Upper lobe of right lung (tissue), 1 donor: ENCODE measurements at regions not wholly inside any gene's neighbourhood (a gene's known extent, or its start where the extent isn't known, plus 50 kb on each side); places are given as distances from the start of the nearest gene placed in this dataset.

Experiments used
- ATAC-seq: fragments of 200-7000 bp; cut with Tn5 transposase; one replicate; pipeline ENCODE4 v1.9.1; 2020; ENCODE audit warnings: mild to moderate bottlenecking, moderate library complexity
- DNase-seq: peaks from one replicate; pipeline ENCODE4 v3.0.0-alpha.2; 2020
- H3K27ac ChIP-seq: fragments of 200-600 bp; one replicate; pipeline ENCODE4 v1.8.0; 2022
- H3K27me3 ChIP-seq: fragments of 200-600 bp; one replicate; pipeline ENCODE4 v1.8.0; 2022; ENCODE audit warnings: mild to moderate bottlenecking
- H3K36me3 ChIP-seq: fragments of 200-600 bp; one replicate; pipeline ENCODE4 v1.8.0; 2022
- H3K4me1 ChIP-seq: fragments of 200-600 bp; one replicate; pipeline ENCODE4 v1.8.0; 2022
- H3K4me3 ChIP-seq: fragments of 200-600 bp; one replicate; pipeline ENCODE4 v1.8.0; 2022; ENCODE audit warnings: mild to moderate bottlenecking
- H3K9me3 ChIP-seq: fragments of 200-600 bp; one replicate; pipeline ENCODE4 v1.8.0; 2022
- CTCF ChIP-seq: fragments of 200-600 bp; IDR thresholded peaks from one replicate; pipeline ENCODE4 v1.8.0; 2022; ENCODE audit warnings: antibody characterized with exemption
- intact Hi-C: fragments of 100-400 bp; cut with DNase I; formaldehyde crosslinking; loops from one replicate; pipeline ENCODE4 v1.11.0; 2022
- donor health status: DM: no; HTN: yes; CAD: no; lungs with severe emphysema.

- no peak for ATAC-seq
- Histone ChIP-seq H3K36me3 (no peaks in the 10 kb centered on the region), H3K9me3 (no peaks in the 10 kb centered on the region), H3K27me3 (no peaks in the 10 kb centered on the region), H3K4me1 (no peaks in the 10 kb centered on the region), H3K27ac (no peak overlapping the region), H3K4me3 (no peak overlapping the region)
- no peak for TF ChIP-seq CTCF
- intact Hi-C loops, result no loop called here
- DNase-seq, result no peak
Observed at GRCh38 chr15:62445244-62445643, 280.2 kb upstream of the C2CD4B start.

- Histone ChIP-seq H3K27ac (no peak overlapping the region), H3K36me3 (no peaks in the 10 kb centered on the region), H3K4me1 (no peaks in the 10 kb centered on the region), H3K9me3 (no peaks in the 10 kb centered on the region), H3K4me3 (no peak overlapping the region), H3K27me3 (no peaks in the 10 kb centered on the region)
- TF ChIP-seq CTCF, result no peak
- DNase-seq (no peak), ATAC-seq (no peak)
- intact Hi-C loops, result no loop called here
Observed at GRCh38 chr15:62446984-62447383, 281.9 kb upstream of the C2CD4B start.

- intact Hi-C loops, result no loop called here
- Histone ChIP-seq H3K9me3 (no peaks in the 10 kb centered on the region), H3K27me3 (no peaks in the 10 kb centered on the region), H3K36me3 (no peaks in the 10 kb centered on the region), H3K4me3 (no peak overlapping the region), H3K27ac (no peak overlapping the region), H3K4me1 (no peaks in the 10 kb centered on the region)
- TF ChIP-seq CTCF, result no peak
- DNase-seq, result no peak
- ATAC-seq, result peak; percentile 38
Observed at GRCh38 chr15:62447742-62448141, 282.7 kb upstream of the C2CD4B start.

- DNase-seq (no peak), ATAC-seq (no peak)
- Histone ChIP-seq H3K36me3 (no peaks in the 10 kb centered on the region), H3K27ac (no peak overlapping the region), H3K27me3 (no peaks in the 10 kb centered on the region), H3K9me3 (no peaks in the 10 kb centered on the region), H3K4me1 (peaks cover 5% of the 10 kb centered on the region), H3K4me3 (no peak overlapping the region)
- intact Hi-C loops, result no loop called here
- TF ChIP-seq CTCF, result no peak
Observed at GRCh38 chr15:62449638-62450037, 284.6 kb upstream of the C2CD4B start.

DNA sequence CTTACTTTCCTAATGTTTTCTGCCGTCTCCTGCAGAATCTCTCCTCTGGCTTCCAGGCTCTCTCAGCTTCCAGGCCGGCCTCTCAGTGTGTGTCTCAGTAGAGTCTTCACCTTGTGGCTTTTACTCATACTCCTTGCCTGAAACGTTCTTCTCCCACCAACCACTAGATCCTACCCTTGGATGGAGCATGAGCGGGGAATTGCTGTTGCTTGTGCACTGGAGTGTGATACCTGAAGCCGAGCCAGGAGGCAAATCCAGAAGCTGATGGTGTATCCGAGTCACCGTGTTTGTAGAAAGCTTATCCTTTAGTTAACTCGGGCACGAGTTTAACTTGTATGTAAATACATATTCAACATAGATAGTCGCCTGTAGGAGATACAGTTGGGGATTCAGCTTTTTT is 285.0 kb upstream of the C2CD4B start:
- Histone ChIP-seq H3K4me3 (no peak overlapping the region), H3K27ac (no peak overlapping the region), H3K27me3 (no peaks in the 10 kb centered on the region), H3K36me3 (no peaks in the 10 kb centered on the region), H3K4me1 (peaks cover 5% of the 10 kb centered on the region), H3K9me3 (no peaks in the 10 kb centered on the region)
- DNase-seq, result no peak
- no peak for TF ChIP-seq CTCF
- ATAC-seq, result no peak
- intact Hi-C loops, result no loop called here

DNA sequence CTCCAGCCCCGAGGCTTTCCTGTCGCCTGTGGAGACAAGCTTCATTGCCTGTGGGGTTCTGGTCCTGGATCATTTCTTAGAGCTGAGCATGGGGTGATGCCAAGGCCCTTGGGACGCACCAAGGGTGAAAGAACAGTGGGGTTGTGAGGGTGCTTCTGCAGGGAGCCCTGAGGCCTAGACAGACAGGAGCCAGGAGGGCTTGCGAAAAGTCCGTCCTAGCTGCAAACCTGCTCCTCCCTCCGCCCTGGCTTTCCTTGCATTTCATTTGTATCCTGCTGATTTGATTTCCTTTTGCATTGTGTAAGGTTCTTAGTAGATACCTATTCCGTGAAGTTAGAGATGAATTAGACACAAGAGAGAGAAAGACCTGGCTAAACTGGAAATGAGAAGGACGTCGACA is 286.9 kb upstream of the C2CD4B start:
- intact Hi-C loops, result no loop called here
- H3K4me1 ChIP-seq, result peaks cover 5% of the 10 kb centered on the region
- ATAC-seq (no peak), DNase-seq (no peak)
- no peaks in the 10 kb centered on the region for H3K9me3 ChIP-seq
- no peaks in the 10 kb centered on the region for H3K27me3 ChIP-seq
- H3K4me3 ChIP-seq, result no peak overlapping the region
- no peak for TF ChIP-seq CTCF
- no peak overlapping the region for H3K27ac ChIP-seq
- H3K36me3 ChIP-seq, result no peaks in the 10 kb centered on the region
